Neuron (in vitro differentiated cells): ENCODE measurements at regions not wholly inside any gene's neighbourhood (a gene's known extent, or its start where the extent isn't known, plus 50 kb on each side); places are given as distances from the start of the nearest gene placed in this dataset.

Source experiments
- H2AFZ ChIP-seq: one replicate; pipeline ENCODE4 v1.6.1; 2013; ENCODE audit warnings: low read depth, mild to moderate bottlenecking, inconsistent platforms, low read length, moderate library complexity
- H3K27me3 ChIP-seq: one replicate; pipeline ENCODE4 v1.6.1; 2013; ENCODE audit warnings: low read length; ENCODE audit not compliant: insufficient read depth
- H3K36me3 ChIP-seq: one replicate; pipeline ENCODE4 v1.6.1; 2013; ENCODE audit warnings: low read length; ENCODE audit not compliant: insufficient read depth
- H3K4me1 ChIP-seq: one replicate; pipeline ENCODE4 v1.6.1; 2013; ENCODE audit warnings: low read length; ENCODE audit not compliant: insufficient read depth
- H3K4me3 ChIP-seq: 2 replicates; pipeline ENCODE4 v1.5.1; 2013; ENCODE audit warnings: mild to moderate bottlenecking, low read length, moderate library complexity
- H3K9me3 ChIP-seq: one replicate; pipeline ENCODE4 v1.6.1; 2013; ENCODE audit warnings: low read length

GRCh38 chr1:87872692-87873091, 544.0 kb downstream of the LMO4 start:
- Histone ChIP-seq H3K4me3 (no peak overlapping the region), H3K36me3 (no peaks in the 10 kb centered on the region), H3K9me3 (no peaks in the 10 kb centered on the region), H3K27me3 (no peaks in the 10 kb centered on the region), H3K4me1 (no peaks in the 10 kb centered on the region), H2AFZ (no peak overlapping the region)

DNA sequence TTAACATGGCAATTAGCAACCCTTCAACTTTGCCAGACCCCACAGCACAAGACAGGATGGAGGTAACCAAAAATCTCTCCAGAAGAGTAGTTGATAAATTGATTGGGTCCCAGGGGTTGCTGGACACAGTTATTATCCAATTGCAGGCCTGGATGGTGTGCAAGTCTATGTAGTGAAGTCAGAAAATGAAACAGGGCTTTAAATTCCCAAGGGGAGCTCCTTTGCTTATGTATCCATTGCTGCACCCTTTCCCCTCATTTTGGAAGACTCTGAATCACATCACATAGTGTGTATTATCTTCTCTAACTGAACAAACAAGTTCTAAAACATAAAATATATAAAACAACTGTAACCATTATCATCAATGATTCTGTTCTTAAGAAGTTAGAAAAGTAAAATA, 550.2 kb downstream of the LMO4 start:
- H3K4me1 ChIP-seq: no peaks in the 10 kb centered on the region
- H3K27me3 ChIP-seq: no peaks in the 10 kb centered on the region
- H3K4me3 ChIP-seq: no peak overlapping the region
- H2AFZ ChIP-seq: no peak overlapping the region
- no peaks in the 10 kb centered on the region for H3K9me3 ChIP-seq
- H3K36me3 ChIP-seq: no peaks in the 10 kb centered on the region

GRCh38 chr1:87880098-87880760, 551.5 kb downstream of the LMO4 start:
- no peaks in the 10 kb centered on the region for H3K9me3 ChIP-seq
- no peaks in the 10 kb centered on the region for H3K36me3 ChIP-seq
- no peak overlapping the region for H2AFZ ChIP-seq
- H3K4me3 ChIP-seq: no peak overlapping the region
- no peaks in the 10 kb centered on the region for H3K4me1 ChIP-seq
- H3K27me3 ChIP-seq: no peaks in the 10 kb centered on the region

GRCh38 chr1:87880764-87881163, 552.1 kb downstream of the LMO4 start:
- Histone ChIP-seq H2AFZ (no peak overlapping the region), H3K9me3 (no peaks in the 10 kb centered on the region), H3K27me3 (no peaks in the 10 kb centered on the region), H3K4me3 (no peak overlapping the region), H3K4me1 (no peaks in the 10 kb centered on the region), H3K36me3 (no peaks in the 10 kb centered on the region)

GRCh38 chr1:87883906-87884305, 555.2 kb downstream of the LMO4 start:
- no peak overlapping the region for H2AFZ ChIP-seq
- no peaks in the 10 kb centered on the region for H3K36me3 ChIP-seq
- H3K27me3 ChIP-seq: no peaks in the 10 kb centered on the region
- H3K4me1 ChIP-seq: no peaks in the 10 kb centered on the region
- no peaks in the 10 kb centered on the region for H3K9me3 ChIP-seq
- no peak overlapping the region for H3K4me3 ChIP-seq

- Histone ChIP-seq H3K9me3 (no peaks in the 10 kb centered on the region), H3K4me3 (no peak overlapping the region), H3K27me3 (no peaks in the 10 kb centered on the region), H3K4me1 (no peaks in the 10 kb centered on the region), H2AFZ (no peak overlapping the region), H3K36me3 (no peaks in the 10 kb centered on the region)
Measured at GRCh38 chr1:87884581-87884980, 555.9 kb downstream of the LMO4 start.

- H3K27me3 ChIP-seq: no peaks in the 10 kb centered on the region
- H2AFZ ChIP-seq: no peak overlapping the region
- H3K36me3 ChIP-seq: no peaks in the 10 kb centered on the region
- H3K4me3 ChIP-seq: no peak overlapping the region
- H3K9me3 ChIP-seq: no peaks in the 10 kb centered on the region
- H3K4me1 ChIP-seq: no peaks in the 10 kb centered on the region
Measured at GRCh38 chr1:87885278-87886025, 556.8 kb downstream of the LMO4 start.

GRCh38 chr1:87887100-87887499, 558.4 kb downstream of the LMO4 start:
- no peak overlapping the region for H3K4me3 ChIP-seq
- no peaks in the 10 kb centered on the region for H3K27me3 ChIP-seq
- no peaks in the 10 kb centered on the region for H3K9me3 ChIP-seq
- no peaks in the 10 kb centered on the region for H3K4me1 ChIP-seq
- H2AFZ ChIP-seq: no peak overlapping the region
- H3K36me3 ChIP-seq: no peaks in the 10 kb centered on the region

DNA sequence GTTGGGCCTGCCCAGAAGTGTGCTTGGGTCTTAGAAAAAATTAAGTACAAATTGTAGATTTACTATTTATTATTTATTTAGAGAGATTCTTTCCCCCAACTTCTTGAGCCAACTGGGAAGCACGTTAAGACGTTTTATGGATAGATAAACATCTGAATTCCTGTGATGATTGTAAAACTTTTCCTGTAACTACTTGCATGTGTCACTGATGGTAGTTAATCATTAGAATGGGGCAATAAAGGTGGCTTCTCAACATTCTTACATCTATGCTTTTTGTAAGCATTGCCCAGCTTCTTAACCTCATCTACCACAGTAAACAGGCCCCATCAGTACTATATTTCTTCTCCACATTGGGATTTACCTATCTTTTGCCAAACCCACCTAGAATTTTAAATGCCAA, 559.8 kb downstream of the LMO4 start:
- Histone ChIP-seq H3K9me3 (no peaks in the 10 kb centered on the region), H3K27me3 (no peaks in the 10 kb centered on the region), H2AFZ (no peak overlapping the region), H3K36me3 (no peaks in the 10 kb centered on the region), H3K4me3 (no peak overlapping the region), H3K4me1 (no peaks in the 10 kb centered on the region)

DNA sequence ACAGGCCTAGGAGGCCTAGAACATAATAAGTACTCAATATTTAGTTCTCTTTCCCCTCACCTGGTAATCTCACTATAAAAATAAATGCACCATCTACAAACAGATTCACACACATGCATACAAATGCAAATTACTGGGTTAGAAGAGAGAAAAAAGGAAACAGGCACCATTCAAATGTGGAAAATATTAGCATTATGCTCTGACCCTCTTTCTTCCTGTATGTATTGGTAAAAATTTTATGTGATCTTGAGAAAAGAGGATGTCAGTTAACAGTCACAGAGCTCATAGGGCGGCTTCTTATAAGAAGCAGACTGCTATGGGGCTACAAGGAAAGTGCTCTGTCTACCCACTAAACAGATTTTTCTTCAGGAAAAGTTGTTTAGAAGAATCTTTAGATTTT, 565.4 kb downstream of the LMO4 start:
- no peaks in the 10 kb centered on the region for H3K27me3 ChIP-seq
- no peak overlapping the region for H3K4me3 ChIP-seq
- H2AFZ ChIP-seq: no peak overlapping the region
- no peaks in the 10 kb centered on the region for H3K4me1 ChIP-seq
- H3K36me3 ChIP-seq: no peaks in the 10 kb centered on the region
- no peaks in the 10 kb centered on the region for H3K9me3 ChIP-seq

DNA sequence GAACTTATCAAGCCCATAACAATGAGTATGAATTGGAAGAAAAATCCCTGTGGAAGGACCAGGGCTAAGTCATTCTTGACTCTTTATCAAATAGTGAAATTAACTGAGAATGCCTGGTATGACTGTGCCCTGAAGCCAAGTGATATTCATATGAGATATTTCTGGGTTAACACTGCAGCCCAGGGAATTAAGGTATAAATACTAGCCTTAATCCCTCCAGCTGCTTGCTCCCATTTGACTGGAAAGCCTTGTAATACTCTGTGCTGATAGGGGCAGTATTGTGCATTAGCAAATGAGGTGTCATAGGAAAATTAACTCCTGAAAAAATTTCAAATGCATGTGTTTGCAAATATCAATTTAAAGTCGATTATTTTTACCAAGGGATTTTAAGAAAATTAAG, 568.8 kb downstream of the LMO4 start:
- Histone ChIP-seq H3K4me3 (no peak overlapping the region), H3K36me3 (no peaks in the 10 kb centered on the region), H3K4me1 (no peaks in the 10 kb centered on the region), H3K27me3 (no peaks in the 10 kb centered on the region), H2AFZ (no peak overlapping the region), H3K9me3 (no peaks in the 10 kb centered on the region)

DNA sequence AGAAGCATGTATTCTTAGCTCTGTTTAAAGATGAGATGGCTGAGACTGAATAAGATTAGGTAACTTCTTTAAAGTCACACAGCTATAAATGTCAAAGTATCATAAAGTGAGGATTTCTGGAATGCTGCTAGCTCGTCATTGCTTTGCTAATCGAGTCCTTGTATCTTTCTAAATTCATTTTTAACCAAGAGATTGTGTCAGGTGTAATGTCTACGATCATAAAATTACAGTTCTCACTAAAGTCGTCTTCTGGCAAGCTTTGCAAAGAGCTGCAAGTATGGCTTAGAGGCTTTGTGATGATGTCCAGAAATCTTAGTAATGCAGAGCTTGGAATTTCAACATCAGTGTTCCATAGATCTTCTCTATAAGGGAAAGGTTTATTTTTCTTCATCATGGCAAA, 569.8 kb downstream of the LMO4 start:
- Histone ChIP-seq H3K27me3 (no peaks in the 10 kb centered on the region), H2AFZ (no peak overlapping the region), H3K4me3 (no peak overlapping the region), H3K36me3 (no peaks in the 10 kb centered on the region), H3K9me3 (no peaks in the 10 kb centered on the region), H3K4me1 (peaks cover 2% of the 10 kb centered on the region)

DNA sequence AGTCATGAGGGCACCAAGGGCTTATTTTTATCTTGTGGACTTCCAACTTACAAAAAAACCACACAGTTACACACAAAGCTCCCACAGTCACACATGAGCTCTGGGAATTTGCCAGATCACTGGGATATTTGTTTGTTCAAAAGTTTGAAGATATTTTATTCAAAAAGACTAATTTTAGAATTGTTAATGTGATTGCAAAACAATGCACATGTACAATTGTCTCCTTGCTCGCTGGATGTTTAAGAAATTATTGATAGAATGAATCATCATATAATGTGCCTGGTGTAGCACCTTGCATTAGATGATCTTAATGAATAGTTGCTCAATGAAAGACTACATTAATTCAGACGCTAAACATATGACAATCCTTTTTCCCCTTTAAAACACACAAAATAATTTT, 570.3 kb downstream of the LMO4 start:
- Histone ChIP-seq H3K27me3 (no peaks in the 10 kb centered on the region), H3K9me3 (no peaks in the 10 kb centered on the region), H3K36me3 (no peaks in the 10 kb centered on the region), H3K4me3 (no peak overlapping the region), H3K4me1 (peaks cover 2% of the 10 kb centered on the region), H2AFZ (no peak overlapping the region)

GRCh38 chr1:87899746-87900145, 571.1 kb downstream of the LMO4 start:
- Histone ChIP-seq H3K27me3 (no peaks in the 10 kb centered on the region), H3K36me3 (no peaks in the 10 kb centered on the region), H2AFZ (no peak overlapping the region), H3K9me3 (no peaks in the 10 kb centered on the region), H3K4me3 (no peak overlapping the region), H3K4me1 (peaks cover 2% of the 10 kb centered on the region)
